ENCODE measurements at regions not wholly inside any gene's neighbourhood (a gene's known extent, or its start where the extent isn't known, plus 50 kb on each side); places are given as distances from the start of the nearest gene placed in this dataset.

DNA sequence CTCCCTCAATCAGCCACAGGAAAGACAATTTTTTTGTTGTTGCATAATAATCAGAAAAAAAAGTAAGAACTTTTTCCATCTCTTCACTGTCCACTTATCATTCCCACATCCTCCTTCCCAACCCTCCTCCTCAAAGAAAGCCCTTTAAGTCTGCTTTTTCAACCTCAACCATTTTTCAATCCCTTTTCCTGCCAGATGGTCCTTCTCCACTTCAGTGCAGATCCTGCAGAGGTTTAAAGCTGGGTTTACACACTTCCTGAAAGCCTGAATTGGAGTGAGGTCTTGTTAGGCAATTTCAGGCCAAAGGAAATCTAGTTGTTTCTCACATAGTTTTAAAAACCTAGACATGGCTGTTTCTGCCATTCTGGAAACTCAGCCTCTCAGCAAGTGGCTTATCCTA is 78.3 kb downstream of the RPL27A start:
- TF ChIP-seq EZH2 (IDR thresholded peaks at IDR 0.05; ENCODE audit: insufficient read depth, poor library complexity, severe bottlenecking), result no peak
- TF ChIP-seq EZH2phosphoT487 (IDR thresholded peaks at IDR 0.05; ENCODE audit: insufficient read depth, low read depth), result no peak
